NCI-H2081 treated with DMSO at 0.1 percent for 48 hours (cell line): ENCODE measurements at regions not wholly inside any gene's neighbourhood (a gene's known extent, or its start where the extent isn't known, plus 50 kb on each side); places are given as distances from the start of the nearest gene placed in this dataset.

Experiments
- DNase-seq: peaks from one replicate; lab custom pipeline; 2025; lab: John Stamatoyannopoulos, UW

GRCh38 chr3:113138839-113139743, 72.3 kb upstream of the BOC start:
- no peak for DNase-seq

DNA sequence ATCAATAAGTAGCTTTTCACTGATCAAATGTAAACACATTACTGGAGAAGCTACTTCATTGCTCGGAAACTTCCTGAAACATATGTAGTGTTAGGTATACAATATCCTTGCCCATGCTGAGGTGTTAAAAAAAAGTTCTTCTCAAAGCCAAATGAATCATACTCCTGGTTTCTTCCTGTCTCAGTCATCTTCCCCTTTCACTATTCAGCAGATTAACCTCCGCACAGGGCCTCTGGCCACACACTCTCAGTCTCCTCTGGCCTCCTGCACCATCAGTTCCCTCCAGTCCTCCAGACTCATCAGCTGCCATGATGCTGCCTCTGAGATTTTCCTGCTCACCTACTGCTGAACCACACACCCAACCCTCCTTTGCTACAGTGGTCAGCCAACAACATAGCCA, 70.5 kb upstream of the BOC start:
- DNase-seq, result no peak

DNA sequence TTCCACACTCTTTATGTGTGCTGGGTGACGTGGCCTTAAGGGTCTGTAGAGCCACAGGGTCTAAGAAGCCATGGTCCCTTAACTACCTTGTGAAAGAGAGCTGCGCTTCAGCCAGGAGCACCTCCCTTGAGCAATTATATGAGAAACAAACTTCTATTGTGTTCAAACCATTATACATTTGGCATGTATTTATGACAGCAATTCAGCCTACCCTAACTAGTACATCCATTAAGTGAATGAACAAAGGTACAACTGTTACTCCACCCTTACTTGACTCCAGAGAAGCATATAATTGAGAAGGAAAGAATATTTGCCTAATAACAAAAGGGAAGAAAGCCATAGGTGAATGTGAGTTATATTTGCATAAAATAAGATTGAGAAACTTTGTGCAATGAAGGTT, 69.8 kb upstream of the BOC start:
- peak; percentile 48 for DNase-seq

DNA sequence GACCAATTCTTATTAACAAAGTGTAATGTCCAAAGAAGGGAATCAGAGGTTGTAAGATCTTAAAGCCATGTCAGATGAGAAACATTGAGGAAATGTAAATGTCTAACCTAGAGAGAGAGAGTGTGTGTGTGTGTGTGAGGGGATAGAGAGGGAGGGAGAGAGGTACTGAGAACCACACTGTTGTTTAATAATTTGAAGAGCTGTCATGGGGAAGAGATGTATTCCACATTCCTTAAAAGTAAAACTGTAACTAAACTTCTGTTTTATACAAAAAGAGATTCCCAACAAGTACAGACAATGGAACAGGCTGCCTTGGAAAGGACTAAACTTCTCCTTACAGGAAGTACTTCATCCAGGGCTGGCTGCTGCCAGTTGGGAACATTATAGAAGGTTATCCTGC, 68.9 kb upstream of the BOC start:
- no peak for DNase-seq

- no peak for DNase-seq
Measured at GRCh38 chr3:113143353-113143752, 68.0 kb upstream of the BOC start.

DNA sequence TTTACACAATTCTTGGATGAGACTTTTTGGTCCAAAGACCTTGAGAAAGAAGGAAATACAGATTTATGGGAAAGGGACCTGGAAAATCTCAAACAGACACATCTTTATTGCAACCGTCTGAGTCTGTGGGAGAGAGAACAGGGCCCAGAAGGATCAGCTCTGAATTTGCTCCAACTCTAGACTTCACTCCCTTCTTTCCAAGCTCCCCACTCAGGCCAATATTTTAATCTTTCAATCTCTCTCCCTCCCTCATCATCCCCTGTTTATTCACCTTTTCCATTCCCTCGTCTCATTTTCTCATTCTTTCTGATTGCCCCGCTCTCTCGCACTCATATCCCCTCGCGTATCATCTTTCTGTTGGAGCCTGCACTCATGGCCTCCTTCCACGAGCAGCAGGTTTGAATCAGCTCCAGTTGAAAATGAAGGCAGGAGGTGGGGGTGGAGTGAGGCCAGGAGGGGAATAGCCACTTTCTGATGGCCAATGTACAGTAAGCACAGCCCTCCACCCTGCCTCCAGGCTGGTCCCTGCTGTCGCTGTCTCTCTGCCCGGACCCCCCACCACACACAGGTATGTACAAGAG, 63.6 kb upstream of the BOC start:
- no peak for DNase-seq

DNA sequence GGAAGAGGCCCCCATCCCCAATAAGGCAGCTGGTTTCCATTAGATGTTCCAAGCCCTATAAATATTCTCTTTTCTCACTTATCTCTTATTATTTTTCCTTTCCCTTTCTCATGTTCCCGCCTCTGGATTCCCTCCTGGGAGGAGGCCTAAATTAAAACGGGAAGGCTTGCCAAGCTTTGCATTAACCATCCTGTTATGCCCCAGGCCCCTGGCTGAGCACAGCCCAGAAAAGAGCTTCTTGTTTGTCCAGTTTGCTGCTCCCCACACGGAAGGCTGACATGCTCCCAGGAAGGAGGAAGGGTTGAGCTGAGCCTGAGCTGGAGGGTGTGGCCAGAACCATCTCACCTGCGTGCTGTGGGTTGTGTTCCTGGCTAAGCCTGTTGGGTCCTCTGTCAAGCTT, 63.1 kb upstream of the BOC start:
- peak; percentile 97 for DNase-seq

DNA sequence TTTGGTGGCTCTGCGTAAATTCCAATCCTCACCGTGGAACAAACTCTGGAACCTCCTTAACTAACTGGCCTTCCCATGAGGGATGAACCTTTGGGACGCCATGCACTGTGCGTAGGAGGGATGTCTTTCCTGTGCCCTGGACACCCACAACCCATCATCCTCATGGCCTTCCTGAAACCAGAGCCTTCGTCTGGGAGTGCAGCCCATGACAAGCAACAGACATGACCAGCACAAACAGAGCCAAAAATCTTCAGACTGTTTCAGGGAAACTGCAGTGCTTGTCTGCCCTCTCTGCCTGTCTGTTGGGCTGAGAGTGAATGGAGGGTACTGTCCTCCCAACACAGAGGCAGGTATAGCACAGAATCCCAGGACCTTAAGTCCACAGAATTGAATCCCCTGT, 61.1 kb upstream of the BOC start:
- DNase-seq, result no peak

DNA sequence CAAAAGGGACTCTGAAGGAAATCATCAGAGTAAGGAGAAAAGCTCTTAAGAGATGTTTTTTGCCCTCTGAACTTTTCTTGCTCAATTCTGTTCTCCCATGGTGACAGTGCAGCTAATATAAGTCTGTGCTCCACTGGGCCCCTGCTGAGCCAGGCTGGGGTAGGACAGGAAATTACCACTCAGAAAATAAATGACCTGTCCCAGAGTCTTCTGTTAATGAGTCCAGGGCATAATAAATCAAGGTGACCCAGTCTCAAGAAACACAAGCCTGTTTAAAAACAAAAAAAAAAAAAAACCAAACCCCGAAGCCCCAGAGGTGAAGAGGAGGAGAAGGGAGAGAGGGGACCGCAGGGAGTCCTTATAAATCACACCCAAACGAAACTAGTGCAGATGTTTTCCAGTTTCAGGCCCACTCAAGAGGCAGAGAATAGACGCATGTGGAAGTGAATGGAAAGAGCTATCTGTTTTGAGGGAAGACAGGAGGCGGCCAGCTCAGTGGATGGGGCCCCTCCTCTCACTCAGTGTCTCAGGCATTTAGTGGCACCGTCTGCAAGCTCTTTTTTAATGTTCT, 59.8 kb upstream of the BOC start:
- peak; percentile 77 for DNase-seq

GRCh38 chr3:113152849-113153248, 58.5 kb upstream of the BOC start:
- no peak for DNase-seq

- DNase-seq, result no peak
Measured at GRCh38 chr3:113153499-113154107, 57.8 kb upstream of the BOC start.

- DNase-seq, result no peak
Measured at GRCh38 chr3:113156816-113157333, 54.5 kb upstream of the BOC start.

DNA sequence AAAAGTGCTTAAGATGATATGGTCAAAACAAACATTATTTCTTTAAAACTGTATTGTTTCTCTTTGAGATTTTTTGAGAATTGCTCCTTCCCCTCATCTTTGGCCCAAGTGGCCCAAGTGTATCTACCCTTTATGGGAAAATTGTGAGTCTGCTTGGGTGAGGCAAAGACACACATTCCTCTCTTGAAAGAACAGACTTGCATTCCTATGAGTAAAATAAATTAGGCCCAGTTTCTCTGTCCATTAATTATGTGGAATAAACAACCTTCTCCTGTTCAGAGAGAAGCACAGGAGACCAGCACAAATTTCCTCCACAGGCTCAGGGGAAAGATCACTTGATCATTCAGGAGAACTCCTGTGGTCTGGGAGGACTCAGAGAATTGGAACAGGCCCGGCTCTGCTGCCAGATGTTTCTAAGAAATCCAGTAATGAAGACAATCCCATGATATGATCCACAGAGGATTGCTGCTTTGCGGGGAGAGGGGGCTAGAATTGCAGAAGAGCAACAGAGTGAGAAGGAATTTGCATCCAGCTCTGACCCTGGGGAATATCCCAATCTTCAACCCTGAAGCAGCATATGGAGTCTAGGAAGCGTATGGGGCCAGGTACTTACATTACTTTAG, 53.8 kb upstream of the BOC start:
- no peak for DNase-seq

- DNase-seq, result no peak
Measured at GRCh38 chr3:113158171-113158570, 53.2 kb upstream of the BOC start.
